ENCODE measurements at regions not wholly inside any gene's neighbourhood (a gene's known extent, or its start where the extent isn't known, plus 50 kb on each side); places are given as distances from the start of the nearest gene placed in this dataset.

GRCh38 chr15:67945131-67945530 is 105.3 kb upstream of the RNU6-1 start:
- TF ChIP-seq EZH2 (IDR thresholded peaks at IDR 0.05; ENCODE audit: borderline replicate concordance, insufficient read depth, low read depth, low read length, poor library complexity, severe bottlenecking), result no peak
- no peak for TF ChIP-seq CTCF (IDR thresholded peaks at IDR 0.05)
